GM12873 (cell line): ENCODE measurements at regions not wholly inside any gene's neighbourhood (a gene's known extent, or its start where the extent isn't known, plus 50 kb on each side); places are given as distances from the start of the nearest gene placed in this dataset.

ENCODE experiments used
- TF ChIP-seq, protein P1 (sequence below): IDR thresholded peaks from 2 replicates; pipeline ENCODE4 v1.5.1; 2012; ENCODE audit warnings: low read depth, mild to moderate bottlenecking, moderate library complexity, low read length, control low read depth; ENCODE audit not compliant: insufficient read depth; ENCODE audit errors: missing control alignments

DNA sequence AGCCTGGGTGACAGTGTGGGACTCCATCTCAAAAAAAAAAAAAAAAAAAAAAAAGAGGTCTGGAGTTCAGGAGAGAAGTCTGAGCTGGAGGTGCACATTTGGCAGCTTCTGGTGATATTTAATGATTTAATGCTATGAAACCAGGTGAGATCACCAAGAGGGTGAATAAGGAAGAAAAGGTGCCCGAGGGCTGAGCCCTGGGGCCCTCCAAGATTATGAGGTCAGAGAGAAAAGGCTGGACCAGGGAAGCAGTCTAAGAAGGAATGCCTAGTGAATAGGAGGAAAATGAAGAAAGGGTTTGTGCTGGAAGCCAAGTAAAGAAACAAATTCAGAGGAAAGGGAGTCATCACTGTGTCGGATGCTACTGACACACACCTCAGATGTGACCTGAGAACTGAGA lies 88.0 kb upstream of the PELI1 start:
- TF ChIP-seq, protein P1, sequence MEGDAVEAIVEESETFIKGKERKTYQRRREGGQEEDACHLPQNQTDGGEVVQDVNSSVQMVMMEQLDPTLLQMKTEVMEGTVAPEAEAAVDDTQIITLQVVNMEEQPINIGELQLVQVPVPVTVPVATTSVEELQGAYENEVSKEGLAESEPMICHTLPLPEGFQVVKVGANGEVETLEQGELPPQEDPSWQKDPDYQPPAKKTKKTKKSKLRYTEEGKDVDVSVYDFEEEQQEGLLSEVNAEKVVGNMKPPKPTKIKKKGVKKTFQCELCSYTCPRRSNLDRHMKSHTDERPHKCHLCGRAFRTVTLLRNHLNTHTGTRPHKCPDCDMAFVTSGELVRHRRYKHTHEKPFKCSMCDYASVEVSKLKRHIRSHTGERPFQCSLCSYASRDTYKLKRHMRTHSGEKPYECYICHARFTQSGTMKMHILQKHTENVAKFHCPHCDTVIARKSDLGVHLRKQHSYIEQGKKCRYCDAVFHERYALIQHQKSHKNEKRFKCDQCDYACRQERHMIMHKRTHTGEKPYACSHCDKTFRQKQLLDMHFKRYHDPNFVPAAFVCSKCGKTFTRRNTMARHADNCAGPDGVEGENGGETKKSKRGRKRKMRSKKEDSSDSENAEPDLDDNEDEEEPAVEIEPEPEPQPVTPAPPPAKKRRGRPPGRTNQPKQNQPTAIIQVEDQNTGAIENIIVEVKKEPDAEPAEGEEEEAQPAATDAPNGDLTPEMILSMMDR, result no peak

GRCh38 chr2:64233376-64233922 lies 89.2 kb upstream of the PELI1 start:
- TF ChIP-seq, protein P1, result no peak

- TF ChIP-seq, protein P1, result no peak
Observed at GRCh38 chr2:64234150-64234549, 89.9 kb upstream of the PELI1 start.

DNA sequence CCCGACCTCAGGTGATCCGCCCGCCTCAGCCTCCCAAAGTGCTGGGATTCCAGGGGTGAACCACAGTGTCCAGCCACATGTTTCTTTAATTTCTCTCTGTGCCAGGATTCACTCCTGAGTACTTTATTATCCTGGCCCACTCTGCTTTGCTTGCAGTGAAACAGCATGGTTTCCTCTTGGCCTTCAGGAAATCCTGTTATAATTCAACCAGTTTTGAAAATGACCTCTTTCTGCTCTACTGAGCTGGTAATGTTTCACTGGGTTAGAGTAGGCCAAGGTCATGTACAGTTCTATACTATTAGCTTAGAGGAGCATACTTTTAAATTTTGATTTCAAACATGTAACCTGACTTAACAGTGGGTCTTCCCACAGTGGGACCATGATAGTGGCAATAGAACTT lies 90.6 kb upstream of the PELI1 start:
- TF ChIP-seq, protein P1, result no peak

- TF ChIP-seq, protein P1, result no peak
Observed at GRCh38 chr2:64237266-64237665, 93.0 kb upstream of the PELI1 start.

GRCh38 chr2:64238799-64239198 lies 94.6 kb upstream of the PELI1 start:
- TF ChIP-seq, protein P1, result no peak

- TF ChIP-seq, protein P1, result no peak
Observed at GRCh38 chr2:64243081-64244036, 99.1 kb upstream of the PELI1 start.
